Ishikawa (cell line): ENCODE measurements at regions not wholly inside any gene's neighbourhood (a gene's known extent, or its start where the extent isn't known, plus 50 kb on each side); places are given as distances from the start of the nearest gene placed in this dataset.

Source experiments
- CEBPB ChIP-seq: IDR thresholded peaks from 2 replicates; pipeline ENCODE4 v1.6.1; 2012
- CREB1 ChIP-seq: IDR thresholded peaks from 2 replicates; pipeline ENCODE4 v1.6.1; 2012; ENCODE audit warnings: low read depth
- EGR1 ChIP-seq: IDR thresholded peaks from 2 replicates; pipeline ENCODE4 v1.6.1; 2012
- EP300 ChIP-seq: IDR thresholded peaks from 2 replicates; pipeline ENCODE4 v1.6.1; 2012; ENCODE audit warnings: borderline replicate concordance
- FOXM1 ChIP-seq: IDR thresholded peaks from 2 replicates; pipeline ENCODE4 v1.6.1; 2012; ENCODE audit warnings: low read depth, borderline replicate concordance
- MAX ChIP-seq: IDR thresholded peaks from 2 replicates; pipeline ENCODE4 v1.6.1; 2012
- NFIC ChIP-seq: IDR thresholded peaks from 2 replicates; pipeline ENCODE4 v1.6.1; 2012
- RAD21 ChIP-seq: IDR thresholded peaks from 2 replicates; pipeline ENCODE4 v1.6.1; 2012; ENCODE audit warnings: low read depth
- TAF1 ChIP-seq: IDR thresholded peaks from 2 replicates; pipeline ENCODE4 v1.6.1; 2012; ENCODE audit warnings: low read depth, mild to moderate bottlenecking
- TCF12 ChIP-seq: IDR thresholded peaks from 2 replicates; pipeline ENCODE4 v1.6.1; 2012; ENCODE audit warnings: low read depth
- TEAD4 ChIP-seq: IDR thresholded peaks from 2 replicates; pipeline ENCODE4 v1.6.1; 2012
- YY1 ChIP-seq: IDR thresholded peaks from 2 replicates; pipeline ENCODE4 v1.6.1; 2012; ENCODE audit warnings: low read depth
- ZBTB7A ChIP-seq: IDR thresholded peaks from 2 replicates; pipeline ENCODE4 v1.6.1; 2012; ENCODE audit warnings: low read depth
- TF ChIP-seq, protein P1 (sequence below): IDR thresholded peaks from 2 replicates; pipeline ENCODE4 v1.6.1; 2012; ENCODE audit warnings: low read depth, mild to moderate bottlenecking
- TF ChIP-seq, protein P2 (sequence below): IDR thresholded peaks from 2 replicates; pipeline ENCODE4 v1.6.1; 2012

- no peak for TF ChIP-seq TEAD4
- no peak for TF ChIP-seq RAD21
- no peak for TF ChIP-seq NFIC
Measured at GRCh38 chr6:112744827-112745226, 397.7 kb downstream of the RFPL4B start.

GRCh38 chr6:112745765-112746164 is 398.6 kb downstream of the RFPL4B start:
- no peak for TF ChIP-seq MAX
- no peak for TF ChIP-seq FOXM1
- TF ChIP-seq, protein P1, sequence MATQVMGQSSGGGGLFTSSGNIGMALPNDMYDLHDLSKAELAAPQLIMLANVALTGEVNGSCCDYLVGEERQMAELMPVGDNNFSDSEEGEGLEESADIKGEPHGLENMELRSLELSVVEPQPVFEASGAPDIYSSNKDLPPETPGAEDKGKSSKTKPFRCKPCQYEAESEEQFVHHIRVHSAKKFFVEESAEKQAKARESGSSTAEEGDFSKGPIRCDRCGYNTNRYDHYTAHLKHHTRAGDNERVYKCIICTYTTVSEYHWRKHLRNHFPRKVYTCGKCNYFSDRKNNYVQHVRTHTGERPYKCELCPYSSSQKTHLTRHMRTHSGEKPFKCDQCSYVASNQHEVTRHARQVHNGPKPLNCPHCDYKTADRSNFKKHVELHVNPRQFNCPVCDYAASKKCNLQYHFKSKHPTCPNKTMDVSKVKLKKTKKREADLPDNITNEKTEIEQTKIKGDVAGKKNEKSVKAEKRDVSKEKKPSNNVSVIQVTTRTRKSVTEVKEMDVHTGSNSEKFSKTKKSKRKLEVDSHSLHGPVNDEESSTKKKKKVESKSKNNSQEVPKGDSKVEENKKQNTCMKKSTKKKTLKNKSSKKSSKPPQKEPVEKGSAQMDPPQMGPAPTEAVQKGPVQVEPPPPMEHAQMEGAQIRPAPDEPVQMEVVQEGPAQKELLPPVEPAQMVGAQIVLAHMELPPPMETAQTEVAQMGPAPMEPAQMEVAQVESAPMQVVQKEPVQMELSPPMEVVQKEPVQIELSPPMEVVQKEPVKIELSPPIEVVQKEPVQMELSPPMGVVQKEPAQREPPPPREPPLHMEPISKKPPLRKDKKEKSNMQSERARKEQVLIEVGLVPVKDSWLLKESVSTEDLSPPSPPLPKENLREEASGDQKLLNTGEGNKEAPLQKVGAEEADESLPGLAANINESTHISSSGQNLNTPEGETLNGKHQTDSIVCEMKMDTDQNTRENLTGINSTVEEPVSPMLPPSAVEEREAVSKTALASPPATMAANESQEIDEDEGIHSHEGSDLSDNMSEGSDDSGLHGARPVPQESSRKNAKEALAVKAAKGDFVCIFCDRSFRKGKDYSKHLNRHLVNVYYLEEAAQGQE, result no peak

GRCh38 chr6:112749673-112750072 is 402.5 kb downstream of the RFPL4B start:
- TF ChIP-seq EGR1 (no peak), FOXM1 (no peak), CREB1 (no peak), CEBPB (no peak), RAD21 (no peak), ZBTB7A (no peak)
- TF ChIP-seq, protein P1, result no peak
- TF ChIP-seq, protein P2, sequence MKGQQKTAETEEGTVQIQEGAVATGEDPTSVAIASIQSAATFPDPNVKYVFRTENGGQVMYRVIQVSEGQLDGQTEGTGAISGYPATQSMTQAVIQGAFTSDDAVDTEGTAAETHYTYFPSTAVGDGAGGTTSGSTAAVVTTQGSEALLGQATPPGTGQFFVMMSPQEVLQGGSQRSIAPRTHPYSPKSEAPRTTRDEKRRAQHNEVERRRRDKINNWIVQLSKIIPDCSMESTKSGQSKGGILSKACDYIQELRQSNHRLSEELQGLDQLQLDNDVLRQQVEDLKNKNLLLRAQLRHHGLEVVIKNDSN, result no peak

GRCh38 chr6:112752305-112752704 is 405.2 kb downstream of the RFPL4B start:
- TF ChIP-seq CEBPB (no peak), FOXM1 (no peak), YY1 (no peak), MAX (no peak), TAF1 (no peak), ZBTB7A (no peak), TEAD4 (no peak), NFIC (no peak), TCF12 (no peak), EGR1 (no peak), CREB1 (no peak), EP300 (no peak), RAD21 (no peak)
- TF ChIP-seq, protein P1, result no peak
- TF ChIP-seq, protein P2, result no peak

- TF ChIP-seq, protein P1, result no peak
- TF ChIP-seq MAX (no peak), TEAD4 (no peak), CEBPB (no peak), TAF1 (no peak), NFIC (no peak), RAD21 (no peak), YY1 (no peak)
- TF ChIP-seq, protein P2, result no peak
Measured at GRCh38 chr6:112752791-112753190, 405.7 kb downstream of the RFPL4B start.
